ENCODE measurements at regions not wholly inside any gene's neighbourhood (a gene's known extent, or its start where the extent isn't known, plus 50 kb on each side); places are given as distances from the start of the nearest gene placed in this dataset.
"Not testable (repeated sequence)": the region's sequence is repeated elsewhere in the genome, so short reads cannot be mapped to it uniquely, and the experiment has no call there.

GRCh38 chr1:148221593-148221992, 69.5 kb upstream of the NBPF11 start:
- DNase-seq; POLR2A ChIA-PET; H3K9me3 ChIP-seq; H3K27ac ChIP-seq (ENCODE audit: low read depth in 2 of 2, low read length in 1 of 2); H3K9me2 ChIP-seq; H3K9ac ChIP-seq; H3K79me2 ChIP-seq (ENCODE audit: insufficient read depth); H3K4me3 ChIP-seq (ENCODE audit: low read depth in 2 of 2, low read length in 1 of 2); H3K4me2 ChIP-seq; H3K27me3 ChIP-seq (ENCODE audit: insufficient read depth); H2AFZ ChIP-seq (ENCODE audit: low read depth); H4K20me1 ChIP-seq (ENCODE audit: insufficient read depth); CTCF ChIA-PET; H3F3A ChIP-seq (replicated peaks; ENCODE audit: insufficient read depth); H3K36me3 ChIP-seq (replicated peaks in 1 of 2; ENCODE audit: control insufficient read depth in 1 of 2, insufficient read depth in 2 of 2, low read length in 1 of 2); H3K4me1 ChIP-seq (ENCODE audit: control insufficient read depth in 1 of 2, insufficient read depth in 2 of 2, low read depth in 1 of 2, low read length in 1 of 2): not testable (repeated sequence)
- no CpG with 5 or more reads among the region's 4 CpGs for WGBS (ENCODE audit: low lambda C conversion rate)

- H3K79me2 ChIP-seq (ENCODE audit: insufficient read depth); H4K20me1 ChIP-seq (ENCODE audit: insufficient read depth); H3K9me3 ChIP-seq; H3F3A ChIP-seq (replicated peaks; ENCODE audit: insufficient read depth); H3K9ac ChIP-seq; H3K4me2 ChIP-seq; H3K9me2 ChIP-seq; DNase-seq; CTCF ChIA-PET; H3K4me3 ChIP-seq (ENCODE audit: low read depth in 2 of 2, low read length in 1 of 2); H3K27me3 ChIP-seq (ENCODE audit: insufficient read depth); H3K27ac ChIP-seq (ENCODE audit: low read depth in 2 of 2, low read length in 1 of 2); H3K36me3 ChIP-seq (replicated peaks in 1 of 2; ENCODE audit: control insufficient read depth in 1 of 2, insufficient read depth in 2 of 2, low read length in 1 of 2); H3K4me1 ChIP-seq (ENCODE audit: control insufficient read depth in 1 of 2, insufficient read depth in 2 of 2, low read depth in 1 of 2, low read length in 1 of 2); POLR2A ChIA-PET; H2AFZ ChIP-seq (ENCODE audit: low read depth): not testable (repeated sequence)
- WGBS (ENCODE audit: low lambda C conversion rate): no CpG with 5 or more reads among the region's 4 CpGs
Measured at GRCh38 chr1:148219229-148219628, 67.1 kb upstream of the NBPF11 start.

GRCh38 chr1:148211191-148211590, 59.1 kb upstream of the NBPF11 start:
- H3K79me2 ChIP-seq (ENCODE audit: insufficient read depth); H3K27ac ChIP-seq (ENCODE audit: low read depth in 2 of 2, low read length in 1 of 2); H4K20me1 ChIP-seq (ENCODE audit: insufficient read depth); H3K9me2 ChIP-seq; CTCF ChIA-PET; H3K36me3 ChIP-seq (replicated peaks in 1 of 2; ENCODE audit: control insufficient read depth in 1 of 2, insufficient read depth in 2 of 2, low read length in 1 of 2); H2AFZ ChIP-seq (ENCODE audit: low read depth); H3K9ac ChIP-seq; H3K4me1 ChIP-seq (ENCODE audit: control insufficient read depth in 1 of 2, insufficient read depth in 2 of 2, low read depth in 1 of 2, low read length in 1 of 2); H3K9me3 ChIP-seq; H3K4me2 ChIP-seq; H3K4me3 ChIP-seq (ENCODE audit: low read depth in 2 of 2, low read length in 1 of 2); DNase-seq; POLR2A ChIA-PET; H3F3A ChIP-seq (replicated peaks; ENCODE audit: insufficient read depth); H3K27me3 ChIP-seq (ENCODE audit: insufficient read depth): not testable (repeated sequence)
- no CpG with 5 or more reads among the region's 2 CpGs for WGBS (ENCODE audit: low lambda C conversion rate)

GRCh38 chr1:148210624-148211023, 58.5 kb upstream of the NBPF11 start:
- H3K27me3 ChIP-seq (ENCODE audit: insufficient read depth); H3K9me3 ChIP-seq; H3K36me3 ChIP-seq (replicated peaks in 1 of 2; ENCODE audit: control insufficient read depth in 1 of 2, insufficient read depth in 2 of 2, low read length in 1 of 2); H4K20me1 ChIP-seq (ENCODE audit: insufficient read depth); H3F3A ChIP-seq (replicated peaks; ENCODE audit: insufficient read depth); H3K9ac ChIP-seq; H3K4me1 ChIP-seq (ENCODE audit: control insufficient read depth in 1 of 2, insufficient read depth in 2 of 2, low read depth in 1 of 2, low read length in 1 of 2); H3K79me2 ChIP-seq (ENCODE audit: insufficient read depth); H2AFZ ChIP-seq (ENCODE audit: low read depth); H3K4me2 ChIP-seq; CTCF ChIA-PET; DNase-seq; H3K4me3 ChIP-seq (ENCODE audit: low read depth in 2 of 2, low read length in 1 of 2); H3K9me2 ChIP-seq; POLR2A ChIA-PET; H3K27ac ChIP-seq (ENCODE audit: low read depth in 2 of 2, low read length in 1 of 2): not testable (repeated sequence)
- no CpG with 5 or more reads among the region's 6 CpGs for WGBS (ENCODE audit: low lambda C conversion rate)

GRCh38 chr1:148210166-148210565, 58.1 kb upstream of the NBPF11 start:
- H3K4me3 ChIP-seq (ENCODE audit: low read depth in 2 of 2, low read length in 1 of 2); H3K27ac ChIP-seq (ENCODE audit: low read depth in 2 of 2, low read length in 1 of 2); CTCF ChIA-PET; H4K20me1 ChIP-seq (ENCODE audit: insufficient read depth); H3F3A ChIP-seq (replicated peaks; ENCODE audit: insufficient read depth); H2AFZ ChIP-seq (ENCODE audit: low read depth); POLR2A ChIA-PET; H3K9ac ChIP-seq; H3K9me3 ChIP-seq; H3K4me2 ChIP-seq; H3K36me3 ChIP-seq (replicated peaks in 1 of 2; ENCODE audit: control insufficient read depth in 1 of 2, insufficient read depth in 2 of 2, low read length in 1 of 2); H3K4me1 ChIP-seq (ENCODE audit: control insufficient read depth in 1 of 2, insufficient read depth in 2 of 2, low read depth in 1 of 2, low read length in 1 of 2); DNase-seq; H3K79me2 ChIP-seq (ENCODE audit: insufficient read depth); H3K9me2 ChIP-seq; H3K27me3 ChIP-seq (ENCODE audit: insufficient read depth): not testable (repeated sequence)
- no CpG with 5 or more reads among the region's 4 CpGs for WGBS (ENCODE audit: low lambda C conversion rate)

GRCh38 chr1:148202013-148202412, 49.9 kb upstream of the NBPF11 start:
- H3K9me3 ChIP-seq; H3F3A ChIP-seq (replicated peaks; ENCODE audit: insufficient read depth); H3K9ac ChIP-seq; H4K20me1 ChIP-seq (ENCODE audit: insufficient read depth); H3K4me3 ChIP-seq (ENCODE audit: low read depth in 2 of 2, low read length in 1 of 2); DNase-seq; H3K79me2 ChIP-seq (ENCODE audit: insufficient read depth); H3K27me3 ChIP-seq (ENCODE audit: insufficient read depth); CTCF ChIA-PET; H3K4me2 ChIP-seq; H3K27ac ChIP-seq (ENCODE audit: low read depth in 2 of 2, low read length in 1 of 2); H2AFZ ChIP-seq (ENCODE audit: low read depth); H3K4me1 ChIP-seq (ENCODE audit: control insufficient read depth in 1 of 2, insufficient read depth in 2 of 2, low read depth in 1 of 2, low read length in 1 of 2); POLR2A ChIA-PET; H3K9me2 ChIP-seq; H3K36me3 ChIP-seq (replicated peaks in 1 of 2; ENCODE audit: control insufficient read depth in 1 of 2, insufficient read depth in 2 of 2, low read length in 1 of 2): not testable (repeated sequence)
- no CpG with 5 or more reads among the region's 6 CpGs for WGBS (ENCODE audit: low lambda C conversion rate)

Measured in SK-N-SH (cell line).